ENCODE measurements at regions not wholly inside any gene's neighbourhood (a gene's known extent, or its start where the extent isn't known, plus 50 kb on each side); places are given as distances from the start of the nearest gene placed in this dataset.
"Not testable (repeated sequence)": the region's sequence is repeated elsewhere in the genome, so short reads cannot be mapped to it uniquely, and the experiment has no call there.

DNA sequence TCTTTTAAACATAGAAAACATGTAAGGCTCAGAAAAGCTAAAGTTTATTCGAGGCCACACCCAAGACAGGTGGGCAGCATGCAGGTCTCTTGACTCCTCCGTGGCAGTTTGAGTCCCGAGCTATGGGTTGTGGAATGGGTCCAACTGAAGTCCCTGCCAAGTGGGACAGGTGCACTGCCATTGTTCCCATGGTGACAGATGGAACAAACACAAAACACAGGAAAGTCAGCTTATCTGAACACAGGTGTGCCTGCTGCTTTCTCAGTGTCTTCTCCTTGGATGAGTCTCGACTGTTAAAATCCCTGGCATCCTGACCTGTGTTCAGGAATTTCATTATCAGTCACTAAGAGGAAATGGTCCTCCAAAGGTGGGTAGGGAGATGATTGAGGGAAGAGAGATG, 99.0 kb upstream of the RAB4A start:
- H3K4me2 ChIP-seq (ENCODE audit: low read length, poor library complexity, severe bottlenecking): no peak overlapping the region
- H3K4me1 ChIP-seq (ENCODE audit: control insufficient read depth, insufficient read depth, low read depth, low read length): no peaks in the 10 kb centered on the region
- H4K8ac ChIP-seq (ENCODE audit: low read length): no peak overlapping the region
- H3K9ac ChIP-seq (ENCODE audit: low read length): no peak overlapping the region
- H2BK120ac ChIP-seq (ENCODE audit: low read depth, low read length): no peak overlapping the region
- no peak overlapping the region for H3K23ac ChIP-seq (ENCODE audit: low read length in 2 of 2)
- no peaks in the 10 kb centered on the region for H3K79me1 ChIP-seq (replicated peaks; ENCODE audit: low read length, poor library complexity, severe bottlenecking)
- H2AFZ ChIP-seq (ENCODE audit: low read depth, low read length): no peak overlapping the region
- no peak for DNase-seq
- no peak overlapping the region for H3K4ac ChIP-seq (ENCODE audit: low read depth in 1 of 2, low read length in 2 of 2)
- H4K91ac ChIP-seq (ENCODE audit: low read length): no peak overlapping the region
- no peak overlapping the region for H3K14ac ChIP-seq (ENCODE audit: low read length in 2 of 2)
- no peaks in the 10 kb centered on the region for H3K9me3 ChIP-seq (ENCODE audit: control insufficient read depth, low read length)
- no peak overlapping the region for H2BK15ac ChIP-seq (ENCODE audit: low read depth, poor library complexity, severe bottlenecking)
- H3K27ac ChIP-seq (ENCODE audit: low read length, poor library complexity, severe bottlenecking): no peak overlapping the region
- WGBS: 90% methylated on average over 4 of the region's 4 CpGs
- H3K4me3 ChIP-seq (ENCODE audit: insufficient read depth in 1 of 2, low read depth in 1 of 2, low read length in 2 of 2): no peak overlapping the region
- no peaks in the 10 kb centered on the region for H3K36me3 ChIP-seq (ENCODE audit: control insufficient read depth in 1 of 2, insufficient read depth in 2 of 2, low read depth in 1 of 2, low read length in 2 of 2)
- no peak overlapping the region for H2BK12ac ChIP-seq (ENCODE audit: low read length in 2 of 2)
- H3K27me3 ChIP-seq (ENCODE audit: control insufficient read depth in 1 of 2, insufficient read depth in 1 of 2, low read length in 2 of 2): peaks cover 11 to 19% of the 10 kb centered on the region in 2 experiments
- peak overlapping the region; percentile 12 for H2BK5ac ChIP-seq (ENCODE audit: low read depth, low read length, poor library complexity, severe bottlenecking)
- H2AK5ac ChIP-seq (ENCODE audit: low read length, severe bottlenecking): no peak overlapping the region
- H3K18ac ChIP-seq (ENCODE audit: low read depth in 1 of 2, low read length in 2 of 2): no peak overlapping the region

DNA sequence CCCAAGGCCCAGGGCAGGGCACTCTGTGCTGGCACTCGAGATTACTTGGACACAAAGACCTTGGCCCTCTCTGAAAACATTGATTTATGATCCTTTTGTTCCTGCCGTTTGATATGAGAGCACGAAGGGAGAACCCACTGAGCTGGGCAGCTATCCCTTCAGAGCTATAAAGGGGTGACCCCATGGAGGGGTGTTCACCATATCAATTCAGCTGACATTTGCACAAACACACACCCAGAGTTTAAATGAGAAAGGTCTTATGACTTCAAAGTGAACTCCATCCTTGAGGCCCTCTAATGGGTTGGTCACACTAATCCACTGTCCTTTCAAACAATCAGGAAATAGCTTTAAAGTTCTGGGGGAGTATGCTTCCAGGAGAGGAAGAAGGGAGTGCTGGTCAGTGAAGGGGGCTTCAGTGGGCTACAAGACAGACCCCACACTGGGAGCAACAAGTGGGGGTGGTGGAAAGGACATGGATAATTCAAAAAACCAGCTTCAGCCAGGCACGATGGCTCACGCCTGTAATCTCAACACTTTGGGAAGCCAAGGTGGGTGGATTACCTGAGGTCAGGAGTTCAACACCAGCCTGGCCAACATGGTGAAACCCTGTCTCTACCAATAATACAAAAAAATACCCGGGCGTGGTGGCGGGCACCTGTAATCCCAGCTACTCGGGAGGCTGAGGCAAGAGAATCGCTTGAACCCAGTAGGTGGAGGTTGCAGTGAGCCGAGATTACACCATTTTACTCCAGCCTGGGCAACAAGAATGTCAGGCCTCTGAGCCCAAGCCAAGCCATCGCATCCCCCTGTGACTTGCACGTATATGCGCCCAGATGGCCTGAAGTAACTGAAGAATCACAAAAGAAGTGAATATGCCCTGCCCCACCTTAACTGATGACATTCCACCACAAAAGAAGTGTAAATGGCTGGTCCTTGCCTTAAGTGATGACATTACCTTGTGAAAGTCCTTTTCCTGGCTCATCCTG, 97.1 kb upstream of the RAB4A start:
- not testable (repeated sequence) for H3K14ac ChIP-seq (ENCODE audit: low read length in 2 of 2); H2BK5ac ChIP-seq (ENCODE audit: low read depth, low read length, poor library complexity, severe bottlenecking); H3K4me3 ChIP-seq (ENCODE audit: insufficient read depth in 1 of 2, low read depth in 1 of 2, low read length in 2 of 2); H3K18ac ChIP-seq (ENCODE audit: low read depth in 1 of 2, low read length in 2 of 2); H2BK15ac ChIP-seq (ENCODE audit: low read depth, poor library complexity, severe bottlenecking); H3K4me2 ChIP-seq (ENCODE audit: low read length, poor library complexity, severe bottlenecking); H2AFZ ChIP-seq (ENCODE audit: low read depth, low read length); DNase-seq; H2BK12ac ChIP-seq (ENCODE audit: low read length in 2 of 2); H2AK5ac ChIP-seq (ENCODE audit: low read length, severe bottlenecking); H2BK120ac ChIP-seq (ENCODE audit: low read depth, low read length); H3K4me1 ChIP-seq (ENCODE audit: control insufficient read depth, insufficient read depth, low read depth, low read length); H3K36me3 ChIP-seq (ENCODE audit: control insufficient read depth in 1 of 2, insufficient read depth in 2 of 2, low read depth in 1 of 2, low read length in 2 of 2); H3K23ac ChIP-seq (ENCODE audit: low read length in 2 of 2); H4K8ac ChIP-seq (ENCODE audit: low read length); H3K79me1 ChIP-seq (replicated peaks; ENCODE audit: low read length, poor library complexity, severe bottlenecking); H3K9me3 ChIP-seq (ENCODE audit: control insufficient read depth, low read length); H3K27ac ChIP-seq (ENCODE audit: low read length, poor library complexity, severe bottlenecking); H3K9ac ChIP-seq (ENCODE audit: low read length)
- 88% methylated on average over 14 of the region's 14 CpGs for WGBS
- Histone ChIP-seq H3K27me3 (ENCODE audit: control insufficient read depth in 1 of 2, insufficient read depth in 1 of 2, low read length in 2 of 2) (peaks cover 11 to 19% of the 10 kb centered on the region in 2 experiments), H4K91ac (ENCODE audit: low read length) (peak overlapping the region; percentile 61), H3K4ac (ENCODE audit: low read depth in 1 of 2, low read length in 2 of 2) (peak overlapping the region in 1 of 2 experiments; percentile 17)

DNA sequence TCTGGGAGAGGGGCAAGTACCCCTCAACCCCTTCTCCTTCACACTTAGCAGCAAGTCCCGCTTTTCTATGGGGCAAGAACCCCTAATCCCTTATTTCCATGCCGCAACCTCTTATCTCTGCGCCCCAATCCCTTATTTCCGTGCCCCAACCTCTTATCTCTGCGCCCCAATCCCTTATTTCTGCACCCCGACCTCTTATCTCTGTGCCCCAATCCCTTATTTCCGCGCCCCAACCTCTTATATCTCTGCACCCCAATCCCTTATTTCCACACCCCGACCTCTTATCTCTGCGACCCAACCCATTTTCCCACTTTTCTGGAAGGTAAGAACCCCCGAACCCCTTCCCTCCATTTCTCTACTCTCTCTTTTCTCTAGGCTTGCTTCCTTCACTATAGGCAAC, 95.6 kb upstream of the RAB4A start:
- H2BK15ac ChIP-seq (ENCODE audit: low read depth, poor library complexity, severe bottlenecking); H4K8ac ChIP-seq (ENCODE audit: low read length); H2AFZ ChIP-seq (ENCODE audit: low read depth, low read length); H3K9me3 ChIP-seq (ENCODE audit: control insufficient read depth, low read length); H3K14ac ChIP-seq (ENCODE audit: low read length in 2 of 2); H3K18ac ChIP-seq (ENCODE audit: low read depth in 1 of 2, low read length in 2 of 2); H3K4me2 ChIP-seq (ENCODE audit: low read length, poor library complexity, severe bottlenecking); H3K4me3 ChIP-seq (ENCODE audit: insufficient read depth in 1 of 2, low read depth in 1 of 2, low read length in 2 of 2); H2BK12ac ChIP-seq (ENCODE audit: low read length in 2 of 2); H3K27ac ChIP-seq (ENCODE audit: low read length, poor library complexity, severe bottlenecking); H3K79me1 ChIP-seq (replicated peaks; ENCODE audit: low read length, poor library complexity, severe bottlenecking); H3K23ac ChIP-seq (ENCODE audit: low read length in 2 of 2); H3K4me1 ChIP-seq (ENCODE audit: control insufficient read depth, insufficient read depth, low read depth, low read length); DNase-seq; H3K36me3 ChIP-seq (ENCODE audit: control insufficient read depth in 1 of 2, insufficient read depth in 2 of 2, low read depth in 1 of 2, low read length in 2 of 2); H4K91ac ChIP-seq (ENCODE audit: low read length); H2BK5ac ChIP-seq (ENCODE audit: low read depth, low read length, poor library complexity, severe bottlenecking); H2BK120ac ChIP-seq (ENCODE audit: low read depth, low read length); H2AK5ac ChIP-seq (ENCODE audit: low read length, severe bottlenecking); H3K9ac ChIP-seq (ENCODE audit: low read length); H3K4ac ChIP-seq (ENCODE audit: low read depth in 1 of 2, low read length in 2 of 2): not testable (repeated sequence)
- WGBS: 92% methylated on average over 11 of the region's 11 CpGs
- H3K27me3 ChIP-seq (ENCODE audit: control insufficient read depth in 1 of 2, insufficient read depth in 1 of 2, low read length in 2 of 2): peaks cover 5 to 14% of the 10 kb centered on the region in 2 experiments

DNA sequence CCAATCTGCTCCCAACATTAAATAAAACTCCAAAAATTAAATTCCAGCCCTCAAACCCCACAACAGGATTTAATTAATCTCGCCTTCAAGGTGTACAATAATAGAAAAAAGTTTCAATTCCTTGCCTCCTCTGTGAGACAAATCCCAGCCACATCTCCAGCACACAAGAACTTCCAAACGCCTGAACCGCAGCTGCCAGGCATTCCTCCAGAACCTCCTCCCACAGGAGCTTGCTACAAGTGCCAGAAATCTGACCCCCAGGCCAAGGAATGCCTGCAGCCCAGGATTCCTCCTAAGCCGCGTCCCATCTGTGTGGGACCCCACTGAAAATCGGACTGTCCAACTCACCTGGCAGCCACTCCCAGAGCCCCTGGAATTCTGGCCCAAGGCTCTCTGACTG, 94.5 kb upstream of the RAB4A start:
- H3K4me2 ChIP-seq (ENCODE audit: low read length, poor library complexity, severe bottlenecking); H2AFZ ChIP-seq (ENCODE audit: low read depth, low read length): not testable (repeated sequence)

More for the DNA sequence above, 94.5 kb upstream of the RAB4A start:
- not testable (repeated sequence) for H2BK5ac ChIP-seq (ENCODE audit: low read depth, low read length, poor library complexity, severe bottlenecking); H3K27me3 ChIP-seq (ENCODE audit: control insufficient read depth in 1 of 2, insufficient read depth in 1 of 2, low read length in 2 of 2); H3K18ac ChIP-seq (ENCODE audit: low read depth in 1 of 2, low read length in 2 of 2); H3K27ac ChIP-seq (ENCODE audit: low read length, poor library complexity, severe bottlenecking); H3K4me3 ChIP-seq (ENCODE audit: insufficient read depth in 1 of 2, low read depth in 1 of 2, low read length in 2 of 2); H3K36me3 ChIP-seq (ENCODE audit: control insufficient read depth in 1 of 2, insufficient read depth in 2 of 2, low read depth in 1 of 2, low read length in 2 of 2); H2BK15ac ChIP-seq (ENCODE audit: low read depth, poor library complexity, severe bottlenecking); DNase-seq; H4K91ac ChIP-seq (ENCODE audit: low read length); H3K4ac ChIP-seq (ENCODE audit: low read depth in 1 of 2, low read length in 2 of 2); H3K9ac ChIP-seq (ENCODE audit: low read length); H3K9me3 ChIP-seq (ENCODE audit: control insufficient read depth, low read length); H3K14ac ChIP-seq (ENCODE audit: low read length in 2 of 2); H3K79me1 ChIP-seq (replicated peaks; ENCODE audit: low read length, poor library complexity, severe bottlenecking); H2BK12ac ChIP-seq (ENCODE audit: low read length in 2 of 2); H4K8ac ChIP-seq (ENCODE audit: low read length); H2BK120ac ChIP-seq (ENCODE audit: low read depth, low read length); H3K23ac ChIP-seq (ENCODE audit: low read length in 2 of 2); H3K4me1 ChIP-seq (ENCODE audit: control insufficient read depth, insufficient read depth, low read depth, low read length); H2AK5ac ChIP-seq (ENCODE audit: low read length, severe bottlenecking)
- WGBS: 37% methylated on average over 6 of the region's 6 CpGs
